OCI-LY3 (cell line): ENCODE measurements at regions not wholly inside any gene's neighbourhood (a gene's known extent, or its start where the extent isn't known, plus 50 kb on each side); places are given as distances from the start of the nearest gene placed in this dataset.

ENCODE experiments used
- H2AFZ ChIP-seq: fragments of 200-600, 300-600 bp; shearing (Covaris generic); 2 replicates; pipeline ENCODE4 v1.6.0; 2014; ENCODE audit warnings: antibody characterized with exemption, low read depth, low read length
- H3K27ac ChIP-seq: fragments of 200-600, 300-600 bp; sonication (generic); 2 replicates; pipeline ENCODE4 v1.5.1; 2014; ENCODE audit warnings: mild to moderate bottlenecking, low read length, moderate library complexity, mixed read lengths
- H3K27me3 ChIP-seq: fragments of 200-600, 300-600 bp; sonication (generic); 2 replicates; pipeline ENCODE4 v1.6.1; 2014; ENCODE audit warnings: low read depth, low read length, mixed read lengths
- H3K36me3 ChIP-seq: fragments of 200-600, 300-600 bp; sonication (generic); replicated peaks from 2 replicates; pipeline ENCODE3; 2014; ENCODE audit warnings: low read depth, low read length, mixed read lengths
- H3K4me1 ChIP-seq: fragments of 300-600, 200-600 bp; sonication (generic); 2 replicates; pipeline ENCODE4 v1.6.1; 2014; ENCODE audit warnings: low read length, mixed read lengths
- H3K4me2 ChIP-seq: fragments of 200-600, 300-600 bp; sonication (generic); 2 replicates; pipeline ENCODE4 v1.6.1; 2014; ENCODE audit warnings: low read length, mixed read lengths
- H3K4me3 ChIP-seq: fragments of 300-600, 200-600 bp; sonication (generic); 2 replicates; pipeline ENCODE4 v1.5.1; 2014; ENCODE audit warnings: antibody characterized with exemption, mild to moderate bottlenecking, low read length, moderate library complexity
- H3K79me2 ChIP-seq: fragments of 300-600, 200-600 bp; shearing (Covaris generic); 2 replicates; pipeline ENCODE4 v1.6.1; 2014; ENCODE audit warnings: mild to moderate bottlenecking, low read length, mixed read lengths
- H3K9ac ChIP-seq: fragments of 300-600, 200-600 bp; shearing (Covaris generic); 2 replicates; pipeline ENCODE4 v1.6.0; 2014; ENCODE audit warnings: mild to moderate bottlenecking, low read length, moderate library complexity
- H3K9me3 ChIP-seq: fragments of 200-600, 300-600 bp; shearing (Covaris generic); 2 replicates; pipeline ENCODE4 v1.6.1; 2014; ENCODE audit warnings: low read length, mixed read lengths; ENCODE audit not compliant: insufficient read depth
- H4K20me1 ChIP-seq: fragments of 200-600, 300-600 bp; sonication (generic); 2 replicates; pipeline ENCODE4 v1.6.1; 2016; ENCODE audit warnings: low read length, mixed read lengths; ENCODE audit not compliant: insufficient read depth
- CTCF ChIP-seq: fragments of 200-600, 300-600 bp; sonication (generic); IDR thresholded peaks from 2 replicates; pipeline ENCODE4 v1.5.1; 2014; ENCODE audit warnings: antibody characterized with exemption, low read length, low read depth
- EZH2phosphoT487 ChIP-seq: fragments of 200-600 bp; shearing (Covaris generic); IDR thresholded peaks from 2 replicates; pipeline ENCODE4 v1.6.1; 2018; ENCODE audit warnings: antibody characterized with exemption, mixed run types, low read depth

DNA sequence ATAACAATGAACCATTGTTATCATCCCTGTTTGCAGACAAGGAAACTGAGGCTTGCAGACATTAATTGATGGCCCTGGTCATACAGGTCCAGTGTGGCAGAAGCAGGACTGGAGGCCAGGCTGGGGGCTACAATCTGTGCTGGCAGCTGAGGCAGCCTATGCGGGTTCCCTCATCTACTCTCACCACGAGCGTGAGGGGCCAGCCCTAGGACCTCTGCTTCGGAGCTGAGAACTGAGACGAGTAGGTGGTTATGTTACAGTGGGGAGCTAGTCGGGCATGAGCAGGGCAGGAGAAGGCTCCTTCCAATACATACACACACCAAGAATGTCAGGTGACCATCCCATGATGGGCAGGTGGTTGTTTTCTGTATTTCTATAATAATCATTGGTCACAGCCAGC lies 82.2 kb upstream of the ASB18 start:
- TF ChIP-seq CTCF, result no peak
- no peak for TF ChIP-seq EZH2phosphoT487
- no peak overlapping the region for H3K9ac ChIP-seq
- no peaks in the 10 kb centered on the region for H4K20me1 ChIP-seq
- H3K9me3 ChIP-seq, result no peaks in the 10 kb centered on the region
- peaks cover 8% of the 10 kb centered on the region for H3K4me1 ChIP-seq
- no peaks in the 10 kb centered on the region for H3K27me3 ChIP-seq
- no peak overlapping the region for H3K4me2 ChIP-seq
- H3K27ac ChIP-seq, result no peak overlapping the region
- H3K36me3 ChIP-seq, result no peaks in the 10 kb centered on the region
- no peaks in the 10 kb centered on the region for H3K79me2 ChIP-seq
- H2AFZ ChIP-seq, result no peak overlapping the region
- no peak overlapping the region for H3K4me3 ChIP-seq

- TF ChIP-seq EZH2phosphoT487 (no peak), CTCF (no peak)
- no peak overlapping the region for H3K27ac ChIP-seq
Measured at GRCh38 chr2:236348279-236348678, 84.1 kb upstream of the ASB18 start.

GRCh38 chr2:236348976-236349375 lies 84.8 kb upstream of the ASB18 start:
- no peaks in the 10 kb centered on the region for H3K9me3 ChIP-seq
- no peak overlapping the region for H3K4me2 ChIP-seq
- no peak overlapping the region for H3K27ac ChIP-seq
- no peaks in the 10 kb centered on the region for H4K20me1 ChIP-seq
- H3K79me2 ChIP-seq, result no peaks in the 10 kb centered on the region
- H3K4me3 ChIP-seq, result no peak overlapping the region
- H3K4me1 ChIP-seq, result peaks cover 4% of the 10 kb centered on the region; the same call in 1 of the 2 replicates
- no peak overlapping the region for H2AFZ ChIP-seq
- no peaks in the 10 kb centered on the region for H3K27me3 ChIP-seq
- no peak overlapping the region for H3K9ac ChIP-seq
- H3K36me3 ChIP-seq, result no peaks in the 10 kb centered on the region
- no peak for TF ChIP-seq EZH2phosphoT487
- no peak for TF ChIP-seq CTCF

More at GRCh38 chr2:236348279-236348678, 84.1 kb upstream of the ASB18 start:
- no peaks in the 10 kb centered on the region for H3K79me2 ChIP-seq
- no peaks in the 10 kb centered on the region for H3K36me3 ChIP-seq
- no peak overlapping the region for H3K4me3 ChIP-seq
- H3K4me1 ChIP-seq, result peaks cover 2% of the 10 kb centered on the region; the same call in 1 of the 2 replicates
- no peak overlapping the region for H3K9ac ChIP-seq
- H2AFZ ChIP-seq, result no peak overlapping the region
- H4K20me1 ChIP-seq, result no peaks in the 10 kb centered on the region
- no peaks in the 10 kb centered on the region for H3K9me3 ChIP-seq
- H3K4me2 ChIP-seq, result no peak overlapping the region
- no peaks in the 10 kb centered on the region for H3K27me3 ChIP-seq

- TF ChIP-seq EZH2phosphoT487 (no peak), CTCF (no peak)
- no peak overlapping the region for H3K4me2 ChIP-seq
- H2AFZ ChIP-seq, result no peak overlapping the region
- H3K79me2 ChIP-seq, result no peaks in the 10 kb centered on the region
- H3K27ac ChIP-seq, result no peak overlapping the region
- no peak overlapping the region for H3K4me3 ChIP-seq
- peaks cover 4% of the 10 kb centered on the region; the same call in 1 of the 2 replicates for H3K4me1 ChIP-seq
- H3K36me3 ChIP-seq, result no peaks in the 10 kb centered on the region
- no peaks in the 10 kb centered on the region for H3K27me3 ChIP-seq
- no peaks in the 10 kb centered on the region for H3K9me3 ChIP-seq
- no peak overlapping the region for H3K9ac ChIP-seq
- no peaks in the 10 kb centered on the region for H4K20me1 ChIP-seq
Measured at GRCh38 chr2:236350426-236350825, 86.2 kb upstream of the ASB18 start.
